GM18520 (cell line): ENCODE measurements at regions not wholly inside any gene's neighbourhood (a gene's known extent, or its start where the extent isn't known, plus 50 kb on each side); places are given as distances from the start of the nearest gene placed in this dataset.
"Not testable (repeated sequence)": the region's sequence is repeated elsewhere in the genome, so short reads cannot be mapped to it uniquely, and the experiment has no call there.

Experiments
- ATAC-seq: cut with Tn5 transposase; IDR thresholded peaks from one replicate; pipeline ENCODE4 v1.9.1; 2021; ENCODE audit not compliant: unreplicated experiment

- ATAC-seq = no peak
These were observed 163.5 kb downstream of the CDH19 start for GRCh38 chr18:66440433-66440832.

GRCh38 chr18:66439670-66440069 lies 164.2 kb downstream of the CDH19 start:
- no peak for ATAC-seq

- ATAC-seq = no peak
These were observed 165.0 kb downstream of the CDH19 start for GRCh38 chr18:66438711-66439536.

- ATAC-seq = no peak
These were observed 171.3 kb downstream of the CDH19 start for GRCh38 chr18:66432636-66433035.

GRCh38 chr18:66428795-66429194 lies 175.1 kb downstream of the CDH19 start:
- ATAC-seq = no peak

DNA sequence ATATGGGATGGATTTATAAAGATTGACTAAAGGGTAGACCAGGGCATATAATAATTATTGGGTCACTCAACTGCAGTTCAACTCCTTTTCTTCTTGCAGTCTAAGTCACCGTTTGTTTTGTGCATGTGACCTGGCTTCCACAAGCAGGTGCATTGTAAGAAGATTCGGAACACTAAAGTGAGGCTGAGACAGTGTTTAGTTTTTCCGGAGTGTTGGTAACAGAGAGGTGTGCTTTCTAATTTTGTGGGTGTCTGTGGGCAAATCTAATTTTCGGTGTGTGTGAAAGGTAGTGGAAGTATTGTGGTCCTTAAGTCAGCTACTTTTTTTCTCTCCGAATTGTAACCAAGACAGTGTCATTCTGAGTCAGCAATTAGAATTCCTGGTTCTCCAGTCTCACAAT lies 184.5 kb downstream of the CDH19 start:
- no peak for ATAC-seq

GRCh38 chr18:66410692-66411091 lies 193.2 kb downstream of the CDH19 start:
- ATAC-seq = no peak

- ATAC-seq = no peak
These were observed 208.1 kb downstream of the CDH19 start for GRCh38 chr18:66395671-66396218.

GRCh38 chr18:66393463-66393862 lies 210.4 kb downstream of the CDH19 start:
- no peak for ATAC-seq

GRCh38 chr18:66377291-66377690 lies 226.6 kb downstream of the CDH19 start:
- ATAC-seq = no peak

GRCh38 chr18:66375391-66375790 lies 228.5 kb downstream of the CDH19 start:
- ATAC-seq = not testable (repeated sequence)

DNA sequence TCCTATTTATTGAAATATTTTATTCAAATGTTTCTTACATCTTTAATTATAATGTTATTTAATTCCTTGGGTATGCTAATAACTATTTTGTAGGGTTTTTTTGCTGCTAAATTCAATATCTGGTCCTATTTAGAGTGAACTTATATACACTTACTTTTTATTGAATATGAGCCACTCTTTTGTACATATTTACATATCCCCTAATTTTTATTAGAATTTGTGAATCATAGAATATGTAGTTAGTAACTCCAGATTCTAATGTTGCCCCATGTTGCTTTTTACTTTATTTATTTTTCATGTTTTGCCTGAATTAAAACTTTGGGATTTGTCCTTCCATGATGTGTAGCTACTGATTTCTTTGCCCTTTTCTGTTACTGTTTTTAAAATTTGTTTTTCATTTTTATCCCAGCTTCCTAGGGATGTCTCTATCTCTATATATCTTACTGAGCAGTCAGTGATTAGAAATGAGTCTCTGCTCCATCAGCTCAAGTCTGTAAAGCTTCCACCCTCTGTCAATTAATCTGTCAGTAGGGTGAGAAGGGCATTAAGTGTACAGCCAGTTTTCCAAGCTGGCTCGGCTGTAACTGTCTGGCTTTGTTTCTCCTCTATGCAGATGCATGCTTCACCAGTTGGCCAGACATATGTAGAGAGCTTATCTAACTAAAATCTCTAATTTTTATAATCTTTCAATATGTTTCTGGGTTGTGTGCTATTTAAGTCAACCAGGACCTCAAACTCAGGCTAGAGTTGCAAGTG lies 256.9 kb downstream of the CDH19 start:
- no peak for ATAC-seq

DNA sequence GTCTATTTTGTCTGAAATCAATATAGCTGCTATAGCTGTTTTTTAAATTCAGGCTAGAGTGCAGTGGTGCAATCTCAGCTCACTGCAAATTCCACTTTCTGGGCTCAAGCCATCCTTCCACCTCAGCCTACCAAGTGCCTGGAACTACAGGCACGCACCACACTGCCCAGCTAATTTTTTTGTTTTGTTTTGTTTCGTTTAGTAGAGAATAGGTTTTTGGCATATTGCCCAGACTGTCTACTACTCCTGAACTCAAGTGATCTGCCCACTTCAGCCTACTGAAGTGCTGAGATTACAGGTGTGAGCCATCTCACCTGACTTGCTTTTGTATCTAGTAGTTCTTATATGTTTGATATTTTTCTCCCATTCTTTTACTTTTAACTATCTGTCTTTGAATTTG lies 259.7 kb downstream of the CDH19 start:
- no peak for ATAC-seq

DNA sequence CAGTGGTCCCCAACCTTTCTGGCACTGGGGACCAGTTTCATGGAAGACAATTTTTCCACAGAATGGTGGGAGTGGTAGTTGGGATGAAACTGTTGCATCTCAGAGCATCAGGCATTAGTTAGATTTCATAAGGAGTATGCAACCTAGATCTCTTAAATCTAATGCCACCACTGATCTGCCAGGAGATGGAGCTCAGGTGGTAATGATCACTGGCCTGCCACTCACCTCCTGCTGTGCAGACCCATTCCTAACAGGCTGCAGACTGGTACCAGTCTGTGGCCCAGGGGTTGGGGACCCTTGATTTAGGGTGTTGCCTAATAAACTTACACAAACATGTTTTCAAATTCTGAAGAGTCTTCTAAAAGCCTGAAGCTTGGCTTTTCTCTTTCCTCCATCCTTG lies 261.3 kb downstream of the CDH19 start:
- no peak for ATAC-seq

DNA sequence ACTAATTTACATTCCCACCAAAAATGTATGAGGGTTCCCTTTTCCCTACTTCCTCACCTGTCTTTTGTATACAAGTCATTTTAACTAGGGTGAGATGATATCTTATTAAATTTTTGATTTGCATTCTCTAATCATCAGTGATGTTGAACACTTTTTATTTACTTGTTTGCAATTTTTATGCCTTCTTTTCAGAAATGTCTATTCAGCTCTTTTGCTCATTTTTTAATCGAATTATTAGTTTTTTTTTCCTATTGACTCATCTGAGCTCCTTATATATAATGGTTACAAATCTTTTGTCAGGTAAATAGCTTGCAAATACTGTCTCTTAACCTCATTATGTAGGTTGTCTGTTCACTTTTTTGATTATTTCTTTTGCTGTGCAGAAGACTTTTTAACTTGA lies 269.4 kb downstream of the CDH19 start:
- no peak for ATAC-seq

GRCh38 chr18:66329716-66330115 lies 274.2 kb downstream of the CDH19 start:
- no peak for ATAC-seq

DNA sequence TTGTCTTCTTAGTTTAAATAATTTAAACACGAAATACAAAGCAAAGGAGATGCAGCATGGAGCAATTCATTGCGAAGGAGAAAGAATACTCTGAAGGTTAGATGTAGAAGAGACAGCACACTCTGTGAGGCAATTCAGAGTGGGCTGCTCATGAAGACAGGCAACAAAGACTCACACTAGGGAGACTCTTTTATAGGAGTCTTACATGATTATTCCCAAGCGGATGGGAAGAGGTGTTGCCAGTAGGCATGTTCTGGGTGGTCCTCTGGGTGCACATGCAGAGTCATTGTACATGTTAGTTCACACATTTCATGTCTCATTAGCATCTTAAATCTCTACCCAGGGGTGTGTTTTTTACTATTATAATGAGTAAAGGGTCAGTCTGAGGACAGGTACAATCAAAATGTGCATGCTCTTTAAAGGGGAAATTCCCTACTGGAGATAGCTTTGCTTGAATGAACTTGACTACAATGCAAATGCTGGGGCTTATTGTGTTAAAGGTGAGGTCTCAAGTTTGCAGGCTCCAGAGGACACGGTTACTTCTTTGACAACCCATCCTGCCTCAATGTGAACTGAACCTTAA lies 275.5 kb downstream of the CDH19 start:
- ATAC-seq = no peak

GRCh38 chr18:66325251-66325650 lies 278.6 kb downstream of the CDH19 start:
- no peak for ATAC-seq

- ATAC-seq = no peak
These were observed 279.3 kb downstream of the CDH19 start for GRCh38 chr18:66324616-66325015.

DNA sequence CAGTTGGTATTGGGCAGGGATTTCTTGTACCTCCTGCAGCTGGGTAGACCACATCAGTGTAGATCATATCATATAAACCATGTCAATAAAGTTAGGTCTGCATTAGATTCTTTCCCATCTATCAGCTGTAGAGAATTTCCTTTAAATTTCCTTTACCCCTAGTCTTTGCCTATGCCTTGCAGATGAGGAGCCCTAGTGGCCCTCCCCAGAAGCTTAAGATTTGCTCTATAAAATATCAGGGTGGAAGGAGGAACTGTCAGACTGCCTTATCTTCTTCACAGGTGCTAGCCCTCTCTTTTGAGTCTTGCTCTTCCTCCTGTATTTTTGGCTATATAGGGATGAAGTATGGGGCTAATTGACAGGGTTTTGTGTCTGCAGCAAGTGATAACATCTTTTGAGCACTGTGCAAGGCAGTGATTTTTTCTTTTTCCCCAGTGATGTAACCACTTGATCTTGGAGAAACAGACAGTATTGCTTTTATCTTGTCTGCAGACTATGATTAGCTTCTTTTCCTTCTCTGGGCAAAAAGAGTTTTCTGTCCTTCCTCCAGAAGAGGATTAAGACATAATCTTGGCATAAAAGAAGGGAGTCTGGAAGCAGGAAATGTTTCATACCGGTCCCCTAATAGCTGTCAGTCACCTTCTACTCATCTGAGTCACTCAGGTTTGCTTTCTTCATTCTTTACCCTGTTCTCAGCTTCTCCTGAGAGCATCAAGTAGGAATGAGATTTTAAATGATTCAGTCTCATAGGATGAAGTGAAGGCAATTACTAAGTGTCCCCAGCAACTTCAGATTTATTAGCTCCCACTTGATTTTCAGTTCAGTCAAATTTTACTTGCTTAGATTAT lies 286.4 kb downstream of the CDH19 start:
- no peak for ATAC-seq

GRCh38 chr18:66316701-66317100 lies 287.2 kb downstream of the CDH19 start:
- ATAC-seq = no peak
